GM18868 (cell line): ENCODE measurements at regions not wholly inside any gene's neighbourhood (a gene's known extent, or its start where the extent isn't known, plus 50 kb on each side); places are given as distances from the start of the nearest gene placed in this dataset.
A peak's percentile ranks its signal among the peaks of the same experiment; 100 is the strongest.

ENCODE experiments used
- ATAC-seq: cut with Tn5 transposase; IDR thresholded peaks from one replicate; pipeline ENCODE4 v1.9.1; 2021; ENCODE audit warnings: mild to moderate bottlenecking, moderate library complexity; ENCODE audit not compliant: unreplicated experiment

DNA sequence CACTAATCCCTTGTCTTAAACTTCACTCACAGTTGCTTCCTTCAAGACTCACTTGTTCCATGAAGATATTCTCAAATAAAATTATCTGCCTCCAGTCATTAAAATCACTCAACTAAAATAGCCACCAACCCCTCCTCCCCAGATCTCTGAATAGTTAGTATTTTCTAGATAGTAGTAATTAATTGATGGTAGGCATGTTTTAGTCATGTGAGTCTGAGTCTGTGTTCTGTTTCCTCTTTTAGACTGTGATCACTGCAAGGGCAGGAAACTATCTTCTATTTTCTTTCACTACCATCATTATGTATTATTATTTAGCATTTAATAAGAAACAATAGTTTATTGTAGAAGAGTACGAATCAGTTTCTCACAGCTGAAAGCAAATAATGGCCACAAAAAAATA lies 1080.5 kb downstream of the IGSF11 start:
- ATAC-seq, result no peak

DNA sequence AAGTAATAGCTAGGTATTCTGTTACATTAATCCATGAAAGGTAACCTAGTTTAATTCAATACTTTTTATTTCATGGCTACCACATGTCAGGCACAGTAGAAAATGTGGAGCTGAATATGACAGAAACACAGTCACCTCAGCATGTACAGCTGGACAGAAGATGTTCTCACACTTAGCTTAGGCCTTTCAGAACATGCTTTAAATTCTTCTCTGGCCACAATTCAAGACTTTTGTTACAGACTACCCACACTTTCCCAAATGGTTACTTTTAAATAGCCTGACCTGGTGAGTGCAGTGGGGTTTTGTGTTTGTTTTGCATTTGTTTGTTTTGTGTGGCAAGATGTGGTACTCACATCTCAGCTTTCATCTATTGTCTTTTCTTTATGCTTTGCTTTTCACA lies 1079.5 kb downstream of the IGSF11 start:
- no peak for ATAC-seq

DNA sequence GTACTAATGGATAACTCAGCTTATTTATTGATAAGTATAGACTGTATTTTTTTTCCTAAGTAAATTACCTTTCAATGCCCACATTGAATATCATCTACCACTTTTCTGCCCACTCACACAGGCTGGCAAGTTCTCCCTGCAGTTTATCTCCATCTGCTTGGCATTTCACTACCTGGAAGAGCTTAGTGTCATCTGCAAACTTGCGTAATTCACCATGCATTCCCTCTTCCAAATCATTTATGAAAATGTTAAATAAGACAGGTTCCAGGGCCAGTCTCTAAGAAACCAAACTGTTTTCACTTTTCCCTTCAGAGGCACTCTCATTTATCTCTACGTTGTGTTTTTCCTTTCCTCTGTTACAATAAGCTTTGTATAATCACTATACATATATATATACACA lies 1076.6 kb downstream of the IGSF11 start:
- ATAC-seq, result no peak

DNA sequence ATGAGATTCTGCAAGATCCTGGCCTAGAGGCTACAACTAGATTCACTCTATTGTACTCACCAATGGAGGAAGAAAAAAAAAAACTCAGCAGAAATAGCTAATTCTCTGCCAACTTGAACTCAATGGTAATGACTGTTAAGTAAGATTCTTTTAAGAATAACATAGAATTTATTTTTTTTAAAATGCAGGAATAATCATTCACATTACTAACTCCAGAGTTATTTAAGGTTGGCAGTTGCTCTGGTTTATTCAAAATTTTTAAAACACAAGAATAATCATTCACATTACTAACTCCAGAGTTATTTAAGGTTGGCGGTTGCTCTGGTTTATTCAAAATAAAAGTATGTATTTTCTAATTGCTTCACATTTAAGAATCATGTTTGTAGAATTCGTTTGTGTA lies 1071.9 kb downstream of the IGSF11 start:
- ATAC-seq, result no peak

DNA sequence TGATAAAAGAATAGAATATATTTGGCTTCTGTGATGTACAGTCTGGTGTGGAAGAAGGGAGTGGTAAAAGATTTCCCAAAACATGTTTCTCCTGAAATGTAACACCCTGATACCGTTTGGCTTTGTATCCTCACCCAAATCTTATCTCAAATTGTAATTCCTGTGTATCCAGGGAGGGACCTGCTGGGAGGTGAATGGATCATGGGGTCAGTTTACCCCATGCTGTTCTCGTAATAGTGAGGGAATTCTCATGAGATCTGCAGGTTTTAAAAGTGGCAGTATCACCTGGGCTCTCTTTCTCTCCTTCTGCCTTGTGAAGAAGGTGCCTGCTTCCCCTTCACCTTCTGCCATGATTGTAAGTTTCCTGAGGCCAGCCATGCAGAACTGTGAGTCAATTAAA lies 1070.8 kb downstream of the IGSF11 start:
- ATAC-seq, result no peak

DNA sequence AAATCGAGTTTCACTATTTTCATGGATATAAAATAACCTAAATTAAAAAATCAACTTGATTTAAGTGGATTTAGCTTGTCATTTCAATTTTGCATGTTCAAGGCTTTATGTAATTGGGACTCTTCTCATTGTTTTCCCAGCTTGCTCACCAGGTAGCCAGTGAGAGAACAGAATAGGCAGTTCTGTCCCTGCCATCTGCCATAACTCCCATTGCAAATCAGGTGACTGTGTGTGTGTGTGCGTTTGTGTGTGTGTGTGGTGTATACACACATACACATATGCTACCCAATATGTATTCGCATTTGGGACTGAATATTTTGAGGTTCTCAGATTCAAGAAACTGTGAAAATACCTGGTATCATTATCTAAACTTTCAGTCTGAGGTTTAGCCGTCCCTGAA lies 1069.8 kb downstream of the IGSF11 start:
- ATAC-seq, result no peak

DNA sequence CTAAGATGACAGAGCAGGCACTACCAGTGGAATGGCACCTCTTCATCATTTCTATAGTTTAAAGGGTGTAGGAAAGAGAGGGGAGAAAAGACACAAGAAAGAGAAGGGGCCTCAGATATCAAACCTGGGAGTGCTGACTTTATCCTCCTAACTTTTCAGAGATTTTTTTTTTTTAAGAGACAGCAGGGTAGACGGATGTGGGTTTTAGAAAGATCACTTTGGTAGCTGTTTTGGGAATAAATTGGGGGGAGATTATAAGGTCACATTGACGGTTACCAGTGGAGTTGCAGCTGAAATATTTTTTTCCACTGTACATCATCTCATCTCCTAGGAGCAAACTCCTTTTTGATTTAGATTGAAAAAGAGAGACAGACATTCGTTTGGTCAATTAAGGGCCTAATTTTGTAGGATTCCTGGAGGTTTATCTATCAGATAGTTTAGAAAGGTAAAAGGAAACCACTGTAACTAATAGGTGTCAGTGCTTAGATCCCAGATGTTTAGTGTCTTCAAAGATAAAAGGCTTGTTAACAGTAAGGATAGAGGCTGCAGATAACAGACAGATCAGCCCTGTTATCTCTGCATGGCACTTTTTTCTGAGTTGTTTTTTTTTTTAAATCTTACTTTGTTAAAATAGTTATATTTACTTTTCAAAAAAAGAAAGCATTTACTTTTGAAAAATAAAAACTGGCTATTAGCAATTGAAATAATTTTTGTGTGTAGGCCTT lies 1057.0 kb downstream of the IGSF11 start:
- ATAC-seq, result no peak

DNA sequence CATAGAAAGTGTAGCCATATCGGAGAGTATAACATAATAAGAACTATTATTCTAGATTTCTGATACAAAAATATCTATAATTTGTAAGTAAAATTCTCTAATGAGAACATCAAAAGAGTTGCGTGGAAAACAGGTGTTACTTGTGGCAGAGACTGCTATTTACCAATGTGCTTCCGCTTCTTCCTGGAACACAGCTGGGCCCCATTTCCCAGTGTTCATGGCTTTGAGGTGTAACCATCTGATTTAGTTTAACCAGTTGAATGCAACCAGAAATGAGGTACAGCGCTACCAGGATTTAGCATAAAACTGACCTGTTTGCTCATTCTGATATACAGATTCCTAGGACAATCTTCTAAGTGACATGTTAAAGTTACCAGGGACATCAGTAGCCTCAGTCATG lies 1055.2 kb downstream of the IGSF11 start:
- no peak for ATAC-seq

DNA sequence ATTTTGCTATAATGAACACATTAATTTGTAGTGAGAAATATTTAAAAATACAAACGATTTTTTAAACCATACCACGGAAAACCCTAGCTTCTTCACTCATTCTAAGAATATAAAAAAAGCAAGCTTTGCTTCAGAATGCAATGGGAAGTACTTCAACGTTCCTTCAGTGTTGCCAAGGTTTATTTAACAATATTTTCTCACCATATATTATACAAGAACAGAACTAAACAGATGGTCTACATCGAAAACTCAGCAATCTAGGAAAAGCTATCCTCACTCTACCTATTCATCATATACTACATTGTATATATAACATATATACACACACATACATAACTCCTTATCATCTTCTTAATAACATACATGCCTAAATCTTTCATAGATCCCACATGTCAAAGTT lies 1047.4 kb downstream of the IGSF11 start:
- ATAC-seq, result no peak

DNA sequence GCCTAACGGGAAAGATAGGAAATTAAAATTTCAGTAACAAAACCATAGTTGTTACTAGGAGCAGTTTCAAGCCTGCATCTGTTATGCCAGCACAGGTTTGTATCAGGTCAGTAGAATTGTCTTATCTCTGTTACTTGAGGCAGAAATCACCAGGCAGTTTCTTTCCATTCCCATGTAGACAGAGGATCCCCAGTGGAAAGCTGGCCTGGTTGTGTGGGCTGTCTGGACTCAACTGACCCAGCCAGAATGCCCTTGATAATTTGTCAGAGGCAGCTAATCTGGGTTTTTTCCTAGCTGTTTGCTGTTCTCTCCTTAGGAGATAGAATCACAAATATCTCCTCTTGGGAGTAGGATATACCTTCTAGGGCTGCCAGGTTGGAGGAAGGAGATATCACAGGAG lies 1044.7 kb downstream of the IGSF11 start:
- ATAC-seq, result no peak

DNA sequence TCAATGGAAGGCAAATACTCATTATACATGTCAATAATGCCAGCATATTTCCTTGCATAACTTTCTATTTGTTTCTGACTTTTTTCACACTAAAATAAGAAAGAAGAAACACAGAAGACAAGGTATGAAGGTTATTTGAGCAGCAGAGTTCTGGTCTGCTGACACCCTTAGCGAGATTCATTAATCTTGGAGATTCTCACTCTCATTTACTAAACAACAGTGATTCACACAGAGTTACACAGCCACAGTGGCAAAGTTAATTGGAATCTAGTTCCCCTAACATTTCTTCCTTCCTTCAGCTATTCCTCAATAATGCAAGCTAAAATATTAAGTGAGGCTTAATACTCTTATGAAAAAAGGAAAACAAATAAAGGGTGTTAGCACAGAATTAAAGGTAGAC lies 1044.0 kb downstream of the IGSF11 start:
- ATAC-seq, result no peak

DNA sequence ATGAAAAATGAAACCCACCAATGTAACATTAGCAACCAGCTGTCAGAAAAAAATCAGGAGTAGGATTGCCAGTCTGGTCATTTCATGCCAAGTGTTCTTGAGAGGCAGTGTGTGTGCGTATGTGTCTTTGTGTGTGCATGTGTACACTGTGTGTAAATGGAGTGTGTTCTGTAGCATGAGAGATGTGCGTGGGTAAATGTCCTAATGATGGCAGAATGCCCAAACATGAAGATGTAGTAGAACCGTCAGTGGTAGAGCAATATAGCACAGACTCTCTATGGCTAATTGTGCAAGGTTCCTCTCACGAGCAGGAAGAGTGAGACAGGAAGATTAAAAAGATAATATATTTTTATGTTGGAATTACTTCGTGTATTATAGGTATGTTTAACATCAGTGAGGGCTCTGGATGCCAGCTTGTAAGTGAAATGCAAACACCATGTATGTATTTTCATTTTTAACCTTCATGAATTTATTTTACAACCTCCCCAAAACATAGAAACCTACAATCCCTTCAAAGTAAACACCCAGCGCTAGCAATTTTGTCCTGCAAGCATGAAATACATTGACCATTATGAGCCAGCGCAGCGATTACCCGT lies 1038.7 kb downstream of the IGSF11 start:
- ATAC-seq, result no peak

DNA sequence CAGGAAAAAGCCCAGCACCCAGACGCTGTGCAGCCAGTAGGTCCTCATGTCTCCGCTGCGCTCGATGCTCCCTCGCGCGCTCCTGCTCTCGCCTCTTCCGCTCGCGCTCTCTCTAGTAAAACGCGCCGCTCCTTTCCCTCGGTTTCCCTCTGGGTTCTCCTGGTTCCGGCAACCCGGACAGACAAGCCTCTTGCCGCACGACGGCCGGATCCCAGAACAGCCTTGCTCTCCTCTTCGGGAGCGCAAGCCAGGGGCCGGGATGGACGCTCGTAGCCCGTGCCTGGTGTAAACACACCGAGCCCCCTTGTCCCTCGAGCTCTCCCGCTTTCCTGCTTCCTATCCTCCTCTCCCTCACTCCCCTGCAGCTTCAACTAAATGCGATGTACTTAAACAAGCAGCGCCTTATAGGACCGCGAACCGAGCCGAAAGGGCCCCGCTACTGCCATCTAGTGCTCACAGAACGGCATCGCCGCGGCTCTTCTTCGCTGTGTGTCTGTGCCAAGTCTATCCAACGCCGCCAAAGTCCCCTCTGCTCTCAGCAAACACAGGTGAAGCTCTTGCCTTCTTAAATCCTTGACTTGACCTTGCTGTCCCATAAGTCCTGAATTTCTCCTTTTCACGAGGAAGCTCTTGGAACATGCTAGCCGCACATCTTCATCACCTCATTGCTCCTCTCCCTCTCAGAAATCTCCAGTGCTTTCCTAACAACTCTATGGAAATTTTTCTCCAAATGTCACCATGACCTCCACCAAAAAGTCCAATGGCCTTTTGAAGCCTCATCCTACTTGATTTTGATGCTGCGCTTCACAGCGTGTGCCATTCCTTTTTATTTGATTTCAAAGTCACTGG lies 1037.2 kb downstream of the IGSF11 start:
- ATAC-seq, result peak; percentile 99

DNA sequence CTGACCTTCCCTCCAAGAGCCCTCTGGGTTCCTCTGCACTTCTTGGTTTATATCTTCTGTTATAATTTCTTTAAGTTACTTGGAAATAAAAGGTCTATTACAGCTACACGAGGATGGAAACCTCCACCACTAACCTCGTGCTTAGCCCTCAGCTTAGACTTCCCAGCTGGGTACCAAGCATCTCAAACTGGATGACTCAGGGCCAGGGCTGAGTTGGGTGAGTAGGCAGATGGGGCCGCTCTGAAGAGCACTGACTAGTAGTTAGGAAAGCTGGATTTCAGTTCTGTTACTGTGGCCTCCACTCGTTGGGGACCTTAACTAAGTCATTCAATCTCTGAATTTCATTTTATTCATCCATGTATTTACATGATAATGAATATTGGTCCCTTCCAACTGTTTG lies 1036.6 kb downstream of the IGSF11 start:
- peak; percentile 5 for ATAC-seq

DNA sequence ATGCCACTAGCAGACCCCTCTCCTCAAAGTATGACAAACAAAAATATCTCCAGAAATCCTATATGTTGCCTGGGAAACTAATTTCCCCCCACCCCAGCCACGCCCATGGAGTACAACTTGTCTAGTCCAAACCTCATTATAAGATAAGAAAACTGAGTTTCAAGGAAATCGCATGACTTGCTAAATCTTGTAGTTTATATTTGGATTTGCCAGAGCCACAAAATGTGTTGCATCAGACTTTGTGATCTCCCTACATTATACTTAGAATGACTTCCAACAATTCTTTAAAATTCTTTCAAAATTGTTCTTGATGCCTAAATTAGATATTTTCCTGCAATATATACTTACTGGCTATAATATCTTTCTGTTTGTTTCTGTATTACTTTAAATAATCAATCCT lies 1034.4 kb downstream of the IGSF11 start:
- ATAC-seq, result no peak

DNA sequence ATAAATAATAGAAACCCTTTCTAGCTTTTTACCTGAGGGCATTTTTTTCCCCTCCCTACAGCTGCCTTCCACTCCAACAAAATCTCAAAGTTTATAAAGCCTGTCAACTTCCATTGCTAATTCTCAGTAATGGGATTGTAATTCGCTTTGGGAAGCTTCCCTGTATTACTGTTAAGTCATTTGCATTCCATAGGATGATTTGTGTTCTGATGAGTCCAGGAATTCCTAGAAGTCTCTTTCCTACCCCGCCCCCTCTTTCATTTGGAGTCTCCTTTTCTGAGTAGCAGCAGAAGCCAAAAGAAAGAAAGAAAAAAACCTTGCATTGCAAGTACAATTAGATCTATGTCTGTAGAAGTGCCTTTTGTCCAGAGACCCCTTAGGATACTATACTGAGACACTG lies 1033.3 kb downstream of the IGSF11 start:
- ATAC-seq, result no peak

DNA sequence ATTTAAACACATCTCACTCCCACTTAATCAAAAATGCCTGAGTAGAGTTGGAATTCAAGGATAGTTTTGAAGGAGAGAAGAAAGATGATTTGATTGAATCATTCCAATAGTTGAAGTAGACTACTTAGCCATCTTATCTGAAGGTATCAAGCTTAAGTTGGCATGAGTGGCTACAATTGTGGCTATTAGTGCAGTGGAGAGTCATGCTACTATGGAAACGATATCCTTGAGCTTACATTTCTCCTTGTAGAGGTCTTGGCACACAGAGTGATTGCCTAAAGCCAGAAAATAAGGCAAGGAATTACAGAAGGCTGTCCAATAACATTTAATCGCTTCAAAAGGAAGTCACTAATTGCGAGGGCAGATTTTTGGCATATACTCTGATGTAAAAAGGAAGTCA lies 1022.7 kb downstream of the IGSF11 start:
- ATAC-seq, result no peak

DNA sequence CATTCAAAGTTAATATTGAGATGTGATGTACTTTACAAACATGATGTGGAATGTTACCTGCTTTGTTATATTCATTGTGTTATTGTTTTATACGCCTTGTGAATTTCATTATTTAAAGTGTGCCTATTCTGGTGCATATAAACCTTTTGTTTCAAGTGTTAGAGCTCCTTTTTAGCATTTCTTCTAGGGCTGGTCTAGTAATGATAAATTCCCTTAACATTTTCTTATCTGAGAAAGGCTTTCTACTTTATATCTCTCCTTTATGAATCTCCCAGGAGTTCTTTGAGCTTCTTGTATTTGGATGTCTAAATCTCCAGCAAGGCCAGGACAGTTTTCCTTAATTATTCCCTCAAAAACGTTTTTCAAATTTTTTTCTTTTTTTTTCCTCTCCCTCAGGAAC lies 1005.6 kb downstream of the IGSF11 start:
- no peak for ATAC-seq

DNA sequence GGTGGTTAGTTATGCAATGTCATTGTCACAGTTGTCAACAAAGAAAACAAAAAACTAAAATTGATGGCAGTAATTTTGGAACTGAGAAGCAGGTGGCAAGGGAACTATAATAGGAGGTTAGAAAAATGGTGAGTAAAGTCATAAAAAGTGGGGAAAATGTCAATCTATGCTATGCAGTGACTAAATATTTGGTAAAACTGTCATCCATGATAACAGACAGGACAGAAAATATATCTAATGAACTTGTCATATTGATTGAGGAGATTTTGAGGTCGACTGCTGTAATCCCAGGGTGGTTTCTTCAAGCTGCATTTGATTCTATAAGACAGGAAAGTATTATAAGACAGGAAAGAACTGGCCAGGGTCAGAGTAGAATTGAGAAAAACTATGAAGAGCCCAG lies 998.4 kb downstream of the IGSF11 start:
- no peak for ATAC-seq

DNA sequence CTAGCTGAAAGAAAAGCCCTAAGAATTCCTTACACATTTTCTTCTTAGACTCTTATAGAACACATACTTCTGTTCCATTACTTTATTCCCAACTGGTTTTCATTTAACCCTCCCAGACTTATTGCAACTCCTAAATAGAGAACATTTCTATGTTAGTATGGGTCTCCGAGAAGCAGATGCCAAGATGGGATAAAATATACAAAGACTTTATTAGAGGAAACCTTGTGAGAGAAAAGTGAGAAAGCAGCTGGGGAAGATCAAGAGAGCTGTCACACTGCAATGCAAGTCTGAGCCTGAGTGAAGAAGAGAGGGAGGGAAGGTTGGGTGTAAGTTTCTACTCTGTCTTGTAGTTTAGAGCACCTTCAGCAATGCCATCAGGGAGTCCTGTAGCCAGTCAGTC lies 979.3 kb downstream of the IGSF11 start:
- no peak for ATAC-seq

DNA sequence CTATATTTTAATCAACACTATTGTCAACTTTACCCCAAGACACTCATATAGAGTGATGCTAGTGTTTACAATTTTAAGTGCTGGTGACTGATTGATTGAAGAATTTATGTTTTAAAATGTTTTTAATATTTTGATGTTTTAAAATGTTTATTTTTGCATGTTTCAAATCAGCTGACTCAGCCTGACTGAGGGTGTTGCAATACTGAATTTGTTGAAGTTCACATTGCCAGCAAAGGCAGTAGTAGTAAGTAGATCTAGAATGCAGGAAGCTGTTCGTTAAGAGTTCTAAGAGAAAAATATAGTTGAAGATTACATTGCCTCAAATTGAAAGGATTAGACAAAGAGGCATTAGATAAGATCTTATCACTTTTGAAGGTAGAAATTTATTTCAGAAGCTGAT lies 977.6 kb downstream of the IGSF11 start:
- ATAC-seq, result no peak

DNA sequence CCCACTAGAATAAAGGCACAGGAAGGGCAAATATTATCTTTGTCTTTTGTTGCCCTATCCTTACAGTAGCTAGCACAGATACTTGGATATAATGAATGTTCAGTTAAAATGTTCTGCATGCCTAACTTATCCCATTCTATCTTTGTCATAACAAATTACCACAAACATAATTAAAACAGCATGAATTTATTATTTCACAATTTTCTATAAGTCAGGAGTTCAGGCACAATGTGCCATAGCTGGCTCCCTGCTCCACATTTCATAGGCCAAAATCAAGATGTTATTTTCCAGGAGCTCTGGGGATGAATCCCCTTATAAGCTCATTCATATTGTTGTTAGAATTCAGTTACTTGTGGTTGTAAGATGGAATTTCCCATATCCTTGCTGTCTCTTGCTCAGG lies 975.5 kb downstream of the IGSF11 start:
- ATAC-seq, result no peak
